Retinal pigment epithelial cell (primary cell): ENCODE measurements at regions not wholly inside any gene's neighbourhood (a gene's known extent, or its start where the extent isn't known, plus 50 kb on each side); places are given as distances from the start of the nearest gene placed in this dataset.

Experiments
- DNase-seq: peaks from one replicate; pipeline ENCODE4 v3.0.0-alpha.2; 2010; ENCODE audit warnings: low read depth
- H3K4me3 ChIP-seq: 2 replicates; pipeline ENCODE4 v1.5.1; 2011; ENCODE audit warnings: mild to moderate bottlenecking, low read length, control low read depth, moderate library complexity
- TF ChIP-seq, protein P1 (sequence below): conservative IDR thresholded peaks from 2 replicates; pipeline ENCODE4 v1.5.1; 2011; ENCODE audit warnings: low read depth, low read length, control low read depth, inconsistent platforms

DNA sequence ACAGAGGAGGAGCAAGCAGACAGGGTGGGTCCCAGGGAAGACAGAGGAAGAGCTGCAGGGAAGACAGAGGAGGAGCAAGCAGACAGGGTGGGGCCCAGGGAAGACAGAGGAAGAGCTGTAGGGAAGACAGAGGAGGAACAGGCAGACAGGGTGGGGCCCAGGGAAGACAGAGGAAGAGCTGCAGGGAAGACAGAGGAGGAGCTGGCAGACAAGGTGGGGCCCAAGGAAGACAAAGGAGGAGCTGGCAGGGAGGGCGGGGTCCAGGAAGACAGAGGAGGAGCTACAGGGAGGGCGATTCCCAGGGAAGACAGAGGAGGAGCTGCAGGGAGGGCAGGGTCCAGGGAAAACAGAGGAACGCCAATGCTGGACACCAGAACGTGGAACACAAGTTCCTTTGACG is 66.5 kb downstream of the PLXNA1 start:
- TF ChIP-seq, protein P1, sequence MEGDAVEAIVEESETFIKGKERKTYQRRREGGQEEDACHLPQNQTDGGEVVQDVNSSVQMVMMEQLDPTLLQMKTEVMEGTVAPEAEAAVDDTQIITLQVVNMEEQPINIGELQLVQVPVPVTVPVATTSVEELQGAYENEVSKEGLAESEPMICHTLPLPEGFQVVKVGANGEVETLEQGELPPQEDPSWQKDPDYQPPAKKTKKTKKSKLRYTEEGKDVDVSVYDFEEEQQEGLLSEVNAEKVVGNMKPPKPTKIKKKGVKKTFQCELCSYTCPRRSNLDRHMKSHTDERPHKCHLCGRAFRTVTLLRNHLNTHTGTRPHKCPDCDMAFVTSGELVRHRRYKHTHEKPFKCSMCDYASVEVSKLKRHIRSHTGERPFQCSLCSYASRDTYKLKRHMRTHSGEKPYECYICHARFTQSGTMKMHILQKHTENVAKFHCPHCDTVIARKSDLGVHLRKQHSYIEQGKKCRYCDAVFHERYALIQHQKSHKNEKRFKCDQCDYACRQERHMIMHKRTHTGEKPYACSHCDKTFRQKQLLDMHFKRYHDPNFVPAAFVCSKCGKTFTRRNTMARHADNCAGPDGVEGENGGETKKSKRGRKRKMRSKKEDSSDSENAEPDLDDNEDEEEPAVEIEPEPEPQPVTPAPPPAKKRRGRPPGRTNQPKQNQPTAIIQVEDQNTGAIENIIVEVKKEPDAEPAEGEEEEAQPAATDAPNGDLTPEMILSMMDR, result no peak
- no peak overlapping the region for H3K4me3 ChIP-seq
- no peak for DNase-seq

- DNase-seq, result peak; percentile 19
- no peak overlapping the region for H3K4me3 ChIP-seq
- TF ChIP-seq, protein P1, result no peak
Measured at GRCh38 chr3:127050733-127051132, 67.8 kb downstream of the PLXNA1 start.

- TF ChIP-seq, protein P1, result no peak
- H3K4me3 ChIP-seq, result no peak overlapping the region
- no peak for DNase-seq
Measured at GRCh38 chr3:127052121-127052561, 69.2 kb downstream of the PLXNA1 start.

- H3K4me3 ChIP-seq, result no peak overlapping the region
- DNase-seq, result no peak
- TF ChIP-seq, protein P1, result no peak
Measured at GRCh38 chr3:127053026-127053425, 70.1 kb downstream of the PLXNA1 start.

DNA sequence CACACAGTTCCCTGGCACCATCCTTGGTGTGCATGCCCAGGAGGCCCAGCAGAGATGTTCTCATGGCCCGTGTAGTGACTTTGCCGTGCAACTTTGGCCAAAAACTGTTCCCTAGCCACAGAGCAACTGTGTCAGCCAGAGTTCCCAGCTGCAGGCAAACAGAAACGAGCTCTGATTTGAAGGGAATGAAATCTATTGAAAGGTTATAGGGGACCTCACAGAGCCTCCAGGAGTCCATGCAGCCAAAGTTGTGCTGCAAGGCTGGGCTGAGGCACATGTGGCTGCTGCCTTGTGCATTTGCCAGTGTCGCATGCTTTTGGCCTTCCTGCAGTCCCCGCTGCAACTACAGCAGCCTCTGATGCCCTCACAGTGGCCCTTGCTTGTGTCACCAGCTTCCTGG is 70.5 kb downstream of the PLXNA1 start:
- TF ChIP-seq, protein P1, result no peak
- no peak for DNase-seq
- no peak overlapping the region for H3K4me3 ChIP-seq

GRCh38 chr3:127053979-127054378 is 71.1 kb downstream of the PLXNA1 start:
- TF ChIP-seq, protein P1, result no peak
- no peak for DNase-seq
- H3K4me3 ChIP-seq, result no peak overlapping the region

DNA sequence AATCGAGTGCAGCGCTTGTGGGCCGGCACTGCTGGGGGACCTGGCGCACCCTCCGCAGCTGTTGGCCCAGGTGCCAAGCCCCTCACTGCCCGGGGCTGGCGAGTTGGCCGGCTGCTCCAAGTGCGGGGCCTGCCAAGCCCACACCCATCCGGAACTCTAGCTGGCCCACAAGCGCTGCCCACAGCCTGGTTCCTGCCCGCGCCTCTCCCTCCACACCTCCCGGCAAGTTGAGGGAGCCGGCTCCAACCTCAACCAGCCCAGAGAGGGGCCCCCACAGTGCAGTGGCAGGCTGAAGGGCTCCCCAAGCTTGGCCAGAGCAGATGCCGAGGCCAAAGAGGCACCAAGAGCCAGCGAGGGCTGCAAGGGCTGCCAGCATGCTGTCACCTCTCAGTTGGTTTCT is 73.4 kb downstream of the PLXNA1 start:
- H3K4me3 ChIP-seq, result no peak overlapping the region
- DNase-seq, result no peak
- TF ChIP-seq, protein P1, result no peak
